ENCODE measurements at regions not wholly inside any gene's neighbourhood (a gene's known extent, or its start where the extent isn't known, plus 50 kb on each side); places are given as distances from the start of the nearest gene placed in this dataset.

DNA sequence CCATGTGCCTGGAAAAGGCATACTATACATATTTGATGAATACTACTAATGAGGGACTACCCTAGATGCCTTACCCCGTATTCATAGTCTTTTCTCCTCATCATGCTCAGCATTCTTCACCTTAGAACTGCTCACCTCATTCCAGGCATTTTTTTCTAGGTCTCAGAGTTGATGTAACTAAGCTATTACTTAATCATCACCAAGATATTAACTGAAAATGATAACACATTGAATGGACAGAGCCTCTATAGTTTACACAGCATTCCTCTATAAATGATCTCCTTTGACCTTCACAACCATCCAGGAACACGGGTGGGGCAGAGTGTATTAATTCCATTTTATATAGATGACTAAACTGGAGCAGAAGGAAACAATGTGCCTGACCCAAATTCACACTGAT lies 174.1 kb upstream of the DPH6 start:
- Histone ChIP-seq H4K8ac (ENCODE audit: low read depth in 2 of 2, low read length in 2 of 2) (no peak overlapping the region), H3K4me1 (ENCODE audit: control insufficient read depth, insufficient read depth, low read length) (peaks cover 1% of the 10 kb centered on the region; the same call in 1 of the 2 replicates), H2BK120ac (ENCODE audit: low read depth, low read length) (no peak overlapping the region), H3K18ac (ENCODE audit: low read depth, low read length) (no peak overlapping the region), H4K5ac (ENCODE audit: low read depth, low read length) (no peak overlapping the region), H3K4me3 (ENCODE audit: insufficient read depth, low read depth, low read length) (no peak overlapping the region), H3K23ac (ENCODE audit: low read depth, low read length) (no peak overlapping the region), H3K36me3 (ENCODE audit: control insufficient read depth, insufficient read depth, low read length) (no peaks in the 10 kb centered on the region), H3K9me3 (ENCODE audit: control insufficient read depth, insufficient read depth, low read length) (no peaks in the 10 kb centered on the region), H3K9ac (ENCODE audit: low read depth, low read length) (no peak overlapping the region), H4K91ac (ENCODE audit: insufficient read depth, low read depth, low read length) (no peak overlapping the region), H2AFZ (replicated peaks; ENCODE audit: low read length, poor library complexity) (no peak overlapping the region), H3K14ac (replicated peaks; ENCODE audit: low read depth, low read length) (no peak overlapping the region), H3K56ac (ENCODE audit: extremely low read depth, insufficient read depth, low read length) (no peak overlapping the region), H3K4me2 (ENCODE audit: low read depth, low read length) (no peak overlapping the region), H3K27ac (ENCODE audit: insufficient read depth, low read length) (no peak overlapping the region), H2BK15ac (ENCODE audit: low read depth, low read length) (no peak overlapping the region), H2BK5ac (ENCODE audit: low read depth, low read length, poor library complexity, severe bottlenecking) (no peak overlapping the region), H2BK20ac (ENCODE audit: low read depth, low read length) (no peak overlapping the region), H3K27me3 (ENCODE audit: control insufficient read depth, insufficient read depth, low read length) (no peaks in the 10 kb centered on the region), H2AK9ac (replicated peaks; ENCODE audit: low read depth, low read length, poor library complexity) (no peak overlapping the region), H3K4ac (ENCODE audit: low read depth, low read length) (no peak overlapping the region), H3K9me1 (ENCODE audit: insufficient read depth, low read length) (no peaks in the 10 kb centered on the region), H2AK5ac (ENCODE audit: low read depth, low read length) (no peak overlapping the region; the same call in 1 of the 2 replicates), H3K79me1 (ENCODE audit: low read depth in 1 of 2, low read length in 2 of 2) (no peaks in the 10 kb centered on the region), H4K20me1 (ENCODE audit: insufficient read depth, low read length) (no peaks in the 10 kb centered on the region)
- no TSS peak for BruUV-seq (replicated peaks)
- peak; percentile 79 for ATAC-seq (ENCODE audit: low read depth)
- DNase-seq = peak; percentile 40
- WGBS, 2 experiments (ENCODE audit: extremely low coverage in 2 of 2, insufficient read length in 1 of 2) = no CpG with 5 or more reads among the region's 2 CpGs
- in situ Hi-C loops (cut with MboI; ENCODE audit: low sequenced_read_pairs) (no loop called here), intact Hi-C loops (cut with micrococcal nuclease) (no loop called here), dilution Hi-C loops (cut with HindIII; ENCODE audit: low sequenced_read_pairs, unreplicated experiment) (no loop called here)
- TF ChIP-seq NFE2L2 (IDR thresholded peaks at IDR 0.05; ENCODE audit: low read depth, low read length) (no peak), BHLHE40 (IDR thresholded peaks at IDR 0.05; ENCODE audit: low read depth, low read length) (no peak), RCOR1 (IDR thresholded peaks at IDR 0.05; ENCODE audit: insufficient replicate concordance, low read length) (no peak)
- TF ChIP-seq, protein P1, sequence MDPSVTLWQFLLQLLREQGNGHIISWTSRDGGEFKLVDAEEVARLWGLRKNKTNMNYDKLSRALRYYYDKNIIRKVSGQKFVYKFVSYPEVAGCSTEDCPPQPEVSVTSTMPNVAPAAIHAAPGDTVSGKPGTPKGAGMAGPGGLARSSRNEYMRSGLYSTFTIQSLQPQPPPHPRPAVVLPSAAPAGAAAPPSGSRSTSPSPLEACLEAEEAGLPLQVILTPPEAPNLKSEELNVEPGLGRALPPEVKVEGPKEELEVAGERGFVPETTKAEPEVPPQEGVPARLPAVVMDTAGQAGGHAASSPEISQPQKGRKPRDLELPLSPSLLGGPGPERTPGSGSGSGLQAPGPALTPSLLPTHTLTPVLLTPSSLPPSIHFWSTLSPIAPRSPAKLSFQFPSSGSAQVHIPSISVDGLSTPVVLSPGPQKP (IDR thresholded peaks at IDR 0.05; ENCODE audit: borderline replicate concordance, low read depth, low read length) = no peak
- CTCF ChIA-PET = interaction anchor here (0.6 kb wide), 1 partner anchor 1278 kb away, joined by 3 read pairs; no protein-coding TSS in a partner anchor
- POLR2A ChIA-PET (ENCODE audit: unreplicated experiment) = no interaction called here

All from IMR-90 (cell line).